HG02938 (cell line): ENCODE measurements at regions not wholly inside any gene's neighbourhood (a gene's known extent, or its start where the extent isn't known, plus 50 kb on each side); places are given as distances from the start of the nearest gene placed in this dataset.
"Not testable (repeated sequence)": the region's sequence is repeated elsewhere in the genome, so short reads cannot be mapped to it uniquely, and the experiment has no call there.

ENCODE experiments used
- ATAC-seq: cut with Tn5 transposase; IDR thresholded peaks from one replicate; pipeline ENCODE4 v1.9.1; 2021; ENCODE audit warnings: mild to moderate bottlenecking, moderate library complexity; ENCODE audit not compliant: unreplicated experiment

- ATAC-seq, result no peak
Measured at GRCh38 chr20:2203436-2203835, 92.4 kb upstream of the TGM3 start.

- no peak for ATAC-seq
Measured at GRCh38 chr20:2204021-2204420, 91.8 kb upstream of the TGM3 start.

GRCh38 chr20:2206957-2207769, 88.6 kb upstream of the TGM3 start:
- ATAC-seq, result peak; percentile 47

- ATAC-seq, result peak; percentile 31
Measured at GRCh38 chr20:2207770-2208097, 88.1 kb upstream of the TGM3 start.

GRCh38 chr20:2208897-2209296, 86.9 kb upstream of the TGM3 start:
- no peak for ATAC-seq

- ATAC-seq, result no peak
Measured at GRCh38 chr20:2210646-2211552, 84.9 kb upstream of the TGM3 start.

- no peak for ATAC-seq
Measured at GRCh38 chr20:2212456-2213015, 83.3 kb upstream of the TGM3 start.

GRCh38 chr20:2213401-2213800, 82.4 kb upstream of the TGM3 start:
- ATAC-seq, result no peak

GRCh38 chr20:2217857-2218539, 77.8 kb upstream of the TGM3 start:
- ATAC-seq, result no peak

GRCh38 chr20:2219481-2220006, 76.3 kb upstream of the TGM3 start:
- no peak for ATAC-seq

- ATAC-seq, result no peak
Measured at GRCh38 chr20:2220298-2220697, 75.5 kb upstream of the TGM3 start.

- no peak for ATAC-seq
Measured at GRCh38 chr20:2221921-2222320, 73.9 kb upstream of the TGM3 start.

GRCh38 chr20:2223558-2224367, 72.0 kb upstream of the TGM3 start:
- no peak for ATAC-seq

- no peak for ATAC-seq
Measured at GRCh38 chr20:2224368-2224639, 71.5 kb upstream of the TGM3 start.

GRCh38 chr20:2227285-2227684, 68.5 kb upstream of the TGM3 start:
- ATAC-seq, result not testable (repeated sequence)

GRCh38 chr20:2227861-2228260, 67.9 kb upstream of the TGM3 start:
- ATAC-seq, result no peak

- ATAC-seq, result no peak
Measured at GRCh38 chr20:2228926-2229325, 66.9 kb upstream of the TGM3 start.

- no peak for ATAC-seq
Measured at GRCh38 chr20:2230726-2231488, 64.9 kb upstream of the TGM3 start.

GRCh38 chr20:2231701-2232100, 64.1 kb upstream of the TGM3 start:
- ATAC-seq, result no peak
